GM12874 (cell line): ENCODE measurements at regions not wholly inside any gene's neighbourhood (a gene's known extent, or its start where the extent isn't known, plus 50 kb on each side); places are given as distances from the start of the nearest gene placed in this dataset.

ENCODE experiments used
- TF ChIP-seq, protein P1 (sequence below): IDR thresholded peaks from 2 replicates; pipeline ENCODE4 v1.5.1; 2011; ENCODE audit warnings: low read depth, mild to moderate bottlenecking, control low read depth, low read length, moderate library complexity; ENCODE audit not compliant: insufficient read depth

- TF ChIP-seq, protein P1, sequence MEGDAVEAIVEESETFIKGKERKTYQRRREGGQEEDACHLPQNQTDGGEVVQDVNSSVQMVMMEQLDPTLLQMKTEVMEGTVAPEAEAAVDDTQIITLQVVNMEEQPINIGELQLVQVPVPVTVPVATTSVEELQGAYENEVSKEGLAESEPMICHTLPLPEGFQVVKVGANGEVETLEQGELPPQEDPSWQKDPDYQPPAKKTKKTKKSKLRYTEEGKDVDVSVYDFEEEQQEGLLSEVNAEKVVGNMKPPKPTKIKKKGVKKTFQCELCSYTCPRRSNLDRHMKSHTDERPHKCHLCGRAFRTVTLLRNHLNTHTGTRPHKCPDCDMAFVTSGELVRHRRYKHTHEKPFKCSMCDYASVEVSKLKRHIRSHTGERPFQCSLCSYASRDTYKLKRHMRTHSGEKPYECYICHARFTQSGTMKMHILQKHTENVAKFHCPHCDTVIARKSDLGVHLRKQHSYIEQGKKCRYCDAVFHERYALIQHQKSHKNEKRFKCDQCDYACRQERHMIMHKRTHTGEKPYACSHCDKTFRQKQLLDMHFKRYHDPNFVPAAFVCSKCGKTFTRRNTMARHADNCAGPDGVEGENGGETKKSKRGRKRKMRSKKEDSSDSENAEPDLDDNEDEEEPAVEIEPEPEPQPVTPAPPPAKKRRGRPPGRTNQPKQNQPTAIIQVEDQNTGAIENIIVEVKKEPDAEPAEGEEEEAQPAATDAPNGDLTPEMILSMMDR, result no peak
Observed at GRCh38 chr7:142606081-142606480, 143.2 kb upstream of the PRSS1 start.

- TF ChIP-seq, protein P1, result no peak
Observed at GRCh38 chr7:142604671-142605070, 144.6 kb upstream of the PRSS1 start.

- TF ChIP-seq, protein P1, result peak; percentile 67
Observed at GRCh38 chr7:142603870-142604448, 145.3 kb upstream of the PRSS1 start.

- TF ChIP-seq, protein P1, result no peak
Observed at GRCh38 chr7:142602756-142603155, 146.5 kb upstream of the PRSS1 start.

- TF ChIP-seq, protein P1, result no peak
Observed at GRCh38 chr7:142602183-142602582, 147.1 kb upstream of the PRSS1 start.

GRCh38 chr7:142598297-142598696, 151.0 kb upstream of the PRSS1 start:
- TF ChIP-seq, protein P1, result no peak

- TF ChIP-seq, protein P1, result no peak
Observed at GRCh38 chr7:142597547-142597946, 151.7 kb upstream of the PRSS1 start.
